Motor neuron (in vitro differentiated cells): ENCODE measurements at regions not wholly inside any gene's neighbourhood (a gene's known extent, or its start where the extent isn't known, plus 50 kb on each side); places are given as distances from the start of the nearest gene placed in this dataset.
"Not testable (repeated sequence)": the region's sequence is repeated elsewhere in the genome, so short reads cannot be mapped to it uniquely, and the experiment has no call there.

Experiments used
- ATAC-seq, 8 experiments: fragments of 200-7000 bp; cut with Tn5 transposase; replicated peaks in 6 of 8; 2 replicates each; pipeline ENCODE4 v1.8.0; 2021; ENCODE audit warnings: mild to moderate bottlenecking in 8 of 8, moderate library complexity in 8 of 8
- H3K27ac ChIP-seq, 2 donors: fragments of 250-450 bp; sonication (Bioruptor Pico); 2 replicates each; pipeline ENCODE4 v1.9.0; 2021; ENCODE audit warnings: antibody characterized with exemption in 2 of 2, mild to moderate bottlenecking in 2 of 2, moderate library complexity in 1 of 2
- H3K4me1 ChIP-seq, 2 donors: fragments of 250-450 bp; sonication (Bioruptor Pico); replicated peaks in 1 of 2; 2 replicates each; pipeline ENCODE4 v1.6.1; 2021; ENCODE audit warnings: antibody characterized with exemption in 2 of 2, mild to moderate bottlenecking in 2 of 2, moderate library complexity in 1 of 2
- H3K4me3 ChIP-seq, 5 donors: fragments of 250-450 bp; sonication (Bioruptor Pico); 2 replicates each; pipeline ENCODE4 v1.9.0; 2021; ENCODE audit warnings: antibody characterized with exemption in 5 of 5, mild to moderate bottlenecking in 5 of 5, moderate library complexity in 4 of 5
- WGBS, 10 experiments: fragments of 450-650 bp; shearing (Covaris generic); methylation state at CpG; one replicate each; pipeline ENCODE4 v1.0.0; 2022; 5-methylcytosine and 5-hydroxymethylcytosine counted together
- in situ Hi-C, 9 experiments: fragments of 400-800 bp; cut with MboI; loops; one replicate each; pipeline ENCODE4 v1.15.0; 2021; ENCODE audit warnings: low sequenced_read_pairs in 9 of 9, low pct_unique_long_range_greater_than_20kb in 2 of 9; ENCODE audit not compliant: unreplicated experiment in 9 of 9

- 40 to 100% (median 84%) methylated on average over 1 to 7 of the region's 10 CpGs; no CpG with 5 or more reads in 3 of the 10 experiments for WGBS, 10 experiments
- H3K27ac ChIP-seq, ATAC-seq, H3K4me3 ChIP-seq, H3K4me1 ChIP-seq, in situ Hi-C loops: not testable (repeated sequence)
Observed at GRCh38 chr2:200124665-200125368, 169.4 kb downstream of the MAIP1 start.

DNA sequence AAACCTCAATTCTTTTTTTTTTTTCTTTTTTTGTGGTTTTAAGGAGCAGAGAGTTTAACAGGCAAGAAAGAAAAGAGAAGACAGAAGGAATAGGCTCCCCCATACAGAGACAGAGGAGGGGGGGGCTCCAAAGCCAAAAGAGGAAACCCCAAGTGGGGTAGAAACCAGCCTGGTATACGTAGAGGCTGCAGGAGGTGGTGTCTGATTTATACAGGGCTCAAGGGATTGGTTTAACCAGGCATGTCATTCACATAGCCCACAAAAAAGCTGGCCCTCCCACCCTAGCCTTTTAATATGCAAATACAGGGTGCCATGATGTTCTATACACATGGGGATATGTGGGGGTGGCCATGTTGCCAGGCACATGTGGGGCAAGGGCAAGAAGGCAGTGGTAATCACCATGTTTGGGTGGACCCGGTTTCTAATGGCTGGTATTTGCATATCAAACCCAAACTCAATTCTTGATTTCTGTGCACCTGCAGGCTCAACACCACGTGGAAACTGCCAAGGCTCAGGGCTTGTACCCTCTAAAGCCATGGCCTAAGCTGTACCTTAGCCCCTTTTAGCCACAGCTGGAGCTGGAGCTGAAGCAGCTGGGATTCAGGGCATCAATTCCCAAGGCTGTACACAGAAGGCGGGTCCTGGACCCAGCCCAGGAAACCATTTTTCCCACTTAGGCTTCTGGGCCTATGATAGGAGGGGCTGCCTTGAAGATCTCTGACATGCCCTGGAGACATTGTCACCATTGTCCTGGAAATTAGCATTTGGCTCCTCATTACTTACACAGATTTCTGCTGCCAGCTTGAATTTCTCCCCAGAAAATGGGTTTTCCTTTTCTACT lies 170.3 kb downstream of the MAIP1 start:
- no peak overlapping the region for H3K27ac ChIP-seq
- 51 to 80% (median 67%) methylated on average over 1 to 4 of the region's 4 CpGs; no CpG with 5 or more reads in 3 of the 10 experiments for WGBS, 10 experiments
- in situ Hi-C loops: no loop called here
- no peaks in the 10 kb centered on the region for H3K4me1 ChIP-seq
- no peak overlapping the region for H3K4me3 ChIP-seq
- ATAC-seq: peak in 2 of 8 experiments; percentile 59 to 66

- H3K4me1 ChIP-seq, in situ Hi-C loops, H3K27ac ChIP-seq, ATAC-seq, H3K4me3 ChIP-seq: not testable (repeated sequence)
- 27 to 100% (median 77%) methylated on average over 1 to 2 of the region's 2 CpGs; no CpG with 5 or more reads in 2 of the 10 experiments for WGBS, 10 experiments
Observed at GRCh38 chr2:200126285-200126670, 170.9 kb downstream of the MAIP1 start.

- H3K4me1 ChIP-seq, H3K4me3 ChIP-seq, H3K27ac ChIP-seq, in situ Hi-C loops, ATAC-seq: not testable (repeated sequence)
- WGBS, 10 experiments: 30 to 100% (median 87%) methylated on average over 2 of the region's 2 CpGs; no CpG with 5 or more reads in 3 of the 10 experiments
Observed at GRCh38 chr2:200126680-200127079, 171.3 kb downstream of the MAIP1 start.

GRCh38 chr2:200127848-200128247 lies 172.5 kb downstream of the MAIP1 start:
- in situ Hi-C loops: no loop called here
- no peak overlapping the region for H3K4me3 ChIP-seq
- no peak overlapping the region for H3K27ac ChIP-seq
- no peaks in the 10 kb centered on the region for H3K4me1 ChIP-seq
- ATAC-seq: peak in 1 of 8 experiments; percentile 43

DNA sequence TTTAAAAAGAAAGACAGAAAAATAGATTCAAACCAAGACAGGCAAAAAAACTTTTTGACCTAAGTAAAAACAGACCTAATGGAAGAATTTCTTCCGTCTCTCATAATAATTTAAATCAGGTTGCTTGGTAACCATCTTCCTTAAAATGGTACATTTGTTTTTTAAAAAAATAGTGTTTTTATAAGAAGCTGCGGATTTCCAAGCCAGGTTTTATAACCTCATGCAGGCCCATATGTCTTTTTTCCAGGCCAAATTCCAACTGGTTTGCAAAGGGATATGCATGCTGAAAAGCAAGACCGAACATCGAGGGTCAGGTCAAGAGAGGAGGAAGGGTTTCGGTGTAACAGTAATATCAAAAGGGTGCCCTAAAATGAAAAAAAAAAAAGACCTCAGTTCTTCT lies 172.9 kb downstream of the MAIP1 start:
- Histone ChIP-seq H3K4me3 (no peak overlapping the region), H3K4me1 (no peaks in the 10 kb centered on the region), H3K27ac (no peak overlapping the region)
- no peak for ATAC-seq
- in situ Hi-C loops: no loop called here
- WGBS, 10 experiments: 37 to 100% (median 92%) methylated on average over 1 to 5 of the region's 5 CpGs

DNA sequence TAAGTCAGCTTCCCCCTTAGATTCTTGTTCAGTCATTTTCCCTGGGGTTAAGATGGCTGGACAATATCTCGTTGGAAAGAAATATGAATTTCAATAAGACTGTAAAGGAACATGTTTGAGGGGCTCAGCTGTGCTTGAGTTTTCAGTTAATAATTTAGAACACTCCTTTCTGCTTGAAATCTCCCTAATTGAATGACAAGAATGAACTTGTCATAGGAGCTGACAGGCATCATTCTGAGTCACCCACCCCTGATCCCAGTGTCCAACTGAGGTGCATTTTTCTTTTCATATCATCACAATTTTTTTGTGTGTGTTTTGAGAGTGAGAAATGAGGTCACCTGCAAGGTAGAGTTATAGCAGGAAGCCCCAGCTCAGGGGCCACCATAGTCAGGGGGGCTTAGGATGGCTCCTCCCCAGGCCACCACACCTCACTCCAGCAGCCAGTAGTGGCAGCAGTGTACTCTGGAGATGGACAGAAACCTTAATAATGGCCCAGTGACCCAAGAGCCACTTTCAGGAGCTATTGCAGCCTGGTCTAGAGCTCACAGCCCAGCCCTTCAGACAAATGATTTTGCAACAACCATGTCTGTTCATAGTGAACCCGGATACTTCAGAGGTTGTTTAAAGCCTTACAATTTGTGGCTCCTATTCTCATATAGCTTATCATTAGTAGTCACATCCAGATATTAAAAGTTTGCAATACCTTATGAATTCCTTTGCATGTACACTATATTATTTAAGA lies 174.5 kb downstream of the MAIP1 start:
- Histone ChIP-seq H3K27ac (no peak overlapping the region), H3K4me3 (no peak overlapping the region), H3K4me1 (no peaks in the 10 kb centered on the region)
- ATAC-seq: no peak
- 29 to 95% (median 86%) methylated on average over 1 to 2 of the region's 2 CpGs; no CpG with 5 or more reads in 4 of the 10 experiments for WGBS, 10 experiments
- in situ Hi-C loops: no loop called here

DNA sequence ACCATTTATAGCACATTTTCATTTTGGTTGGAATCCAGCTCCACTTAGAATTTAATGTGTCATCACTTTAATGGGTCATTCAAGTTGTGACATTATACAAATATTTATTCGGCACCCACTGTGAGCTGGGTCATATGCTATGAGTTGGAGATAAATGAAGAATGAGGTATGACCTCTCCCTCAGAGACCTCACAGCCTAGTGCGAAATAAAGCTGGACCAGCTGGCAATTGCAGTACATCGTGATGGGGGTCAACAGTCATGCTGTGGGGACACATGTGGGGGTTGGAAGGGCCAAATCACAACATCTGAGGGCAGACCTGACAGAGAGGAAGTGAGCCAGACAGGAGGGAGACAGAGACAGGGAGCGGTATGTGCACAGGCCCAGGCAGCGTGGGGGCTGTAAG lies 175.4 kb downstream of the MAIP1 start:
- Histone ChIP-seq H3K27ac (no peak overlapping the region), H3K4me1 (no peaks in the 10 kb centered on the region), H3K4me3 (no peak overlapping the region)
- WGBS, 10 experiments: 0 to 94% (median 73%) methylated on average over 1 to 4 of the region's 5 CpGs; no CpG with 5 or more reads in 4 of the 10 experiments
- in situ Hi-C loops: no loop called here
- ATAC-seq: no peak

GRCh38 chr2:200131307-200131706 lies 175.2 kb upstream of the SPATS2L start:
- ATAC-seq: no peak
- in situ Hi-C loops: no loop called here
- Histone ChIP-seq H3K27ac (no peak overlapping the region), H3K4me3 (no peak overlapping the region), H3K4me1 (no peaks in the 10 kb centered on the region)
- 85 to 100% (median 96%) methylated on average over 1 to 3 of the region's 3 CpGs for WGBS, 10 experiments

DNA sequence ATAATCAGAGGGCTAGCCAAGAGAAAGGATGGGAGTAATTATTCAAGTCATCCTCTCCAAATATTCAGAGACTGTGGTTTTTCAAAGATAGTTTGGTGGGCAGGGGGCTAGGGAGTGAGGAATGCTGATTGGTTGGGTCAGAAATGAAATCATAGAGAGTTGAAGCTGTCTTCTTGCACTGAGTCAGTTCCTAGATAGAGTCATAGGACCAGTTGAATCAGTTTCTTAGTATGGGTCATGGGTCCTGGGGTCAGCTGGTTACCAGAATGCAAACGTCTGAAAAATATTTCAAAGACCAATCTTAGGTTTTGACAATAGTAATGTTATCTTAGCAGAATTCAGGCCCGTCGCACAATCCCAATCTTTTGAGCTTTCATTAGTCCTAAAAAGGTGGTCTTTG lies 171.4 kb upstream of the SPATS2L start:
- in situ Hi-C loops: no loop called here
- H3K4me1 ChIP-seq: peaks cover 0 to 7% of the 10 kb centered on the region in 2 donors
- no peak overlapping the region for H3K27ac ChIP-seq
- ATAC-seq: no peak
- no peak overlapping the region for H3K4me3 ChIP-seq
- WGBS, 10 experiments: 11 to 100% (median 64%) methylated on average over 1 to 3 of the region's 3 CpGs; no CpG with 5 or more reads in 1 of the 10 experiments

- Histone ChIP-seq H3K4me3 (no peak overlapping the region), H3K27ac (no peak overlapping the region), H3K4me1 (peaks cover 0 to 7% of the 10 kb centered on the region in 2 donors)
- ATAC-seq: no peak
- 43 to 100% (median 69%) methylated on average over 2 to 5 of the region's 5 CpGs; no CpG with 5 or more reads in 1 of the 10 experiments for WGBS, 10 experiments
- in situ Hi-C loops: no loop called here
Observed at GRCh38 chr2:200136655-200137054, 169.8 kb upstream of the SPATS2L start.

DNA sequence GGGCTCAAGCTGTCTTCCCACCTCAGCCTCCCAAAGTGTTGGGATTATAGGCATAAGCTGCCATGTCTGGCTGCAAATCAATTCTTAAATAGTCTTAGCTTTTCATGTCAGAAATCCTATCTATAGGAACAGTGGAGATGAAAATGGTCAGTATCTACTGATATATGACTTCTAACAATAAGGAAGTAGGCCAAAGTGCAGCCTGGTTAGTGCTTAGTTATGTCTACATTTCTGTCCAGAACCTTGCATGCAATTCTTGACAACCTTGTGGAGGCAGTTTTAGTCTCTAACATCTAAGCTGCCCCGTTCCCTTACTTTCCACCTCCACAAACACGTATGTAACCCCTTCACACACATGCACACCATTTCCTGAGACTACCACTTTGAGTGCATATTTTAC lies 169.2 kb upstream of the SPATS2L start:
- in situ Hi-C loops: no loop called here
- Histone ChIP-seq H3K4me1 (peaks cover 0 to 7% of the 10 kb centered on the region in 2 donors), H3K4me3 (no peak overlapping the region), H3K27ac (no peak overlapping the region)
- no peak for ATAC-seq
- WGBS, 10 experiments: 0 to 100% (median 58%) methylated on average over 1 to 2 of the region's 2 CpGs; no CpG with 5 or more reads in 3 of the 10 experiments

- H3K4me3 ChIP-seq: no peak overlapping the region
- in situ Hi-C loops: no loop called here
Observed at GRCh38 chr2:200137691-200138090, 168.8 kb upstream of the SPATS2L start.

More at GRCh38 chr2:200137691-200138090, 168.8 kb upstream of the SPATS2L start:
- 33 to 100% (median 88%) methylated on average over 1 of the region's 1 CpG; no CpG with 5 or more reads in 2 of the 10 experiments for WGBS, 10 experiments
- ATAC-seq: no peak
- H3K4me1 ChIP-seq: peaks cover 0 to 7% of the 10 kb centered on the region in 2 donors
- H3K27ac ChIP-seq: no peak overlapping the region
